ENCODE measurements at regions not wholly inside any gene's neighbourhood (a gene's known extent, or its start where the extent isn't known, plus 50 kb on each side); places are given as distances from the start of the nearest gene placed in this dataset.

DNA sequence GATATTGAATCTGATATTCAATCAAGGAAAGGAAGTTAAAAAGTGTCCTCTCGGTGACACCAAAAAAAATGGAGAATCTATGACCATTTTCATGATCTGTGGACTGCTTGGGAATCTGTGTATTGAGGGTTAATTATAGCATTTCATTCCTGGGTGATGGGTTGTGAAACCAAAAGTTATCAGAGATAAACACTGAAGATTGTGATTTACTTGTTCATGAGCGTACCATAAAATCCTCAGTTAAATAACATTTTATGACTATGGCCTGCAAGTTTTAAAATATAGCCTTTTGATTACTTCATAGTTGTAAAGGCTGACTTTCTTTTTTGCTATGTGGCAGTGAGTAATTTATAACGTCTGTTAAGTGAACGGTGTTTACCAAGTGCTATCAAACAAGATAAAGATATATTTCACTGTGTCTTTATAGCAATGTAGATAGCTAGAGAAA lies 267.9 kb upstream of the SEMA6A start:
- Mint-ChIP-seq H3K27me3 (no peaks in the 10 kb centered on the region), H3K9me3 (no peaks in the 10 kb centered on the region), H3K4me1 (no peaks in the 10 kb centered on the region), H3K27ac (no peak overlapping the region), H3K4me3 (no peak overlapping the region), H3K36me3 (no peaks in the 10 kb centered on the region)
- no peak for DNase-seq
- CTCF ChIA-PET: no interaction called here

GRCh38 chr5:116841734-116842133 lies 267.1 kb upstream of the SEMA6A start:
- no peaks in the 10 kb centered on the region for H3K27me3 Mint-ChIP-seq
- CTCF ChIA-PET: no interaction called here
- no peaks in the 10 kb centered on the region for H3K9me3 Mint-ChIP-seq
- no peak overlapping the region for H3K4me3 Mint-ChIP-seq
- no peak overlapping the region for H3K27ac Mint-ChIP-seq
- H3K4me1 Mint-ChIP-seq: no peaks in the 10 kb centered on the region
- no peak for DNase-seq
- no peaks in the 10 kb centered on the region for H3K36me3 Mint-ChIP-seq

GRCh38 chr5:116838011-116838536 lies 263.5 kb upstream of the SEMA6A start:
- Mint-ChIP-seq H3K36me3 (no peaks in the 10 kb centered on the region), H3K27me3 (no peaks in the 10 kb centered on the region), H3K4me1 (no peaks in the 10 kb centered on the region), H3K9me3 (no peaks in the 10 kb centered on the region), H3K27ac (no peak overlapping the region), H3K4me3 (no peak overlapping the region)
- CTCF ChIA-PET: no interaction called here
- no peak for DNase-seq

- CTCF ChIA-PET: interaction anchor here (0.6 kb wide), 1 partner anchor 106 kb away, joined by 3 read pairs; no protein-coding TSS in a partner anchor
- Mint-ChIP-seq H3K36me3 (no peaks in the 10 kb centered on the region), H3K27me3 (no peaks in the 10 kb centered on the region), H3K27ac (no peak overlapping the region), H3K4me3 (no peak overlapping the region), H3K9me3 (no peaks in the 10 kb centered on the region), H3K4me1 (no peaks in the 10 kb centered on the region)
- DNase-seq: no peak
Measured at GRCh38 chr5:116834796-116835515, 260.3 kb upstream of the SEMA6A start.

DNA sequence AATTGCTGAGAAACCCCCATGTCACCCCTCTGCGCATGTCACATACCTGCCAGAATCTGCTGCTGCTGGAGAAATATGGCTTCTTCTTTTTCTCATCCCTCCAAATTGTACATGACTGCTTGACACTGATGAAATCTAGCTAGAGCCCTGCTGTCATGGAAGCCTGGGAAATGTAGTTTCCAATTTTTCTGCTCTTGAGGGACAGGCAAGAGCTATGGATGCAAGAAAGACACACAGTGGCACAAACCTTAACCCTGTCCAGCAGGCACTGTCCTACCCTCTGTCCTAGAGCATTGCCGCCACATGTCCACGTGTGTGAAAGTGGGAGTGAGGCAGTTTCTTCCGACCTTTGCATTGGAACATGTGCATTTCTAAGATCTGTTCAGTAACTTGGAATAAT lies 255.5 kb upstream of the SEMA6A start:
- Mint-ChIP-seq H3K27me3 (no peaks in the 10 kb centered on the region), H3K4me3 (no peak overlapping the region), H3K36me3 (no peaks in the 10 kb centered on the region), H3K4me1 (no peaks in the 10 kb centered on the region), H3K9me3 (no peaks in the 10 kb centered on the region), H3K27ac (no peak overlapping the region)
- DNase-seq: no peak
- CTCF ChIA-PET: no interaction called here

GRCh38 chr5:116827078-116827477 lies 252.5 kb upstream of the SEMA6A start:
- H3K27me3 Mint-ChIP-seq: no peaks in the 10 kb centered on the region
- H3K36me3 Mint-ChIP-seq: no peaks in the 10 kb centered on the region
- DNase-seq: no peak
- CTCF ChIA-PET: no interaction called here
- no peak overlapping the region for H3K4me3 Mint-ChIP-seq
- H3K27ac Mint-ChIP-seq: no peak overlapping the region
- no peaks in the 10 kb centered on the region for H3K4me1 Mint-ChIP-seq
- H3K9me3 Mint-ChIP-seq: no peaks in the 10 kb centered on the region

- H3K27ac Mint-ChIP-seq: no peak overlapping the region
- H3K27me3 Mint-ChIP-seq: no peaks in the 10 kb centered on the region
- H3K36me3 Mint-ChIP-seq: no peaks in the 10 kb centered on the region
- H3K4me1 Mint-ChIP-seq: no peaks in the 10 kb centered on the region
- no peak for DNase-seq
- CTCF ChIA-PET: no interaction called here
- H3K4me3 Mint-ChIP-seq: no peak overlapping the region
- no peaks in the 10 kb centered on the region for H3K9me3 Mint-ChIP-seq
Measured at GRCh38 chr5:116825486-116825885, 250.9 kb upstream of the SEMA6A start.

DNA sequence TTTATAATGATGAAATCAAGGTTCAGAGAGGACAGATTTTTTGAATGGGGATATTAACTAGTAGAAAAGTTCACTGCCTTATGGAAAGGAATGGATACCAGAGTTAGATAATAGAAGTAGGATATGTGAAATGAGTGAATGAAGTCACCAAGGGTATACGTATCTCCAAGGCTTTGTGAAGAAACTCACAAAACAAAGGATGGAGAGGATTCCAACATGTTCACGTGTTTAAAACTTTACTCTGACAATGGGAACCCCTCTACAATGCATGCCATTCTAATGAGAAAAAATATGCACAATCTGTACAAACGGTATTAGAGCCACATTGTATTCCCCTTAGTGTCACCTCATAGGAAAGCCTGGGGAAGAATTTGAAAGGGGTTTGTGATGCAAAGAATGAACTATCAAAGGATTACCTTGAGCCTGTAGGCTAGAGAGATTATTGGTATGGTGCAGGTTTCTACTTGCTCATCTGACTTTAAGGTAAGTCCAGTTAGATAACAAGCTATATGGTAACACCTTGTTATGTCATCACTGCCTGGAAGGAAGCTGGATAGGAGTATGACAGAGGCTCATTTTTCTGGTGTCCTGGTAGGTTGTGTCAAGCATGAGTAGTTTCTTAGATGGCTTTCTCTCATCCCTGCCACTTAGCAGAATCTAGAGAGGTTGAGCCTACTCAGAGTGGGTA lies 250.3 kb upstream of the SEMA6A start:
- CTCF ChIA-PET: no interaction called here
- no peak overlapping the region for H3K27ac Mint-ChIP-seq

DNA sequence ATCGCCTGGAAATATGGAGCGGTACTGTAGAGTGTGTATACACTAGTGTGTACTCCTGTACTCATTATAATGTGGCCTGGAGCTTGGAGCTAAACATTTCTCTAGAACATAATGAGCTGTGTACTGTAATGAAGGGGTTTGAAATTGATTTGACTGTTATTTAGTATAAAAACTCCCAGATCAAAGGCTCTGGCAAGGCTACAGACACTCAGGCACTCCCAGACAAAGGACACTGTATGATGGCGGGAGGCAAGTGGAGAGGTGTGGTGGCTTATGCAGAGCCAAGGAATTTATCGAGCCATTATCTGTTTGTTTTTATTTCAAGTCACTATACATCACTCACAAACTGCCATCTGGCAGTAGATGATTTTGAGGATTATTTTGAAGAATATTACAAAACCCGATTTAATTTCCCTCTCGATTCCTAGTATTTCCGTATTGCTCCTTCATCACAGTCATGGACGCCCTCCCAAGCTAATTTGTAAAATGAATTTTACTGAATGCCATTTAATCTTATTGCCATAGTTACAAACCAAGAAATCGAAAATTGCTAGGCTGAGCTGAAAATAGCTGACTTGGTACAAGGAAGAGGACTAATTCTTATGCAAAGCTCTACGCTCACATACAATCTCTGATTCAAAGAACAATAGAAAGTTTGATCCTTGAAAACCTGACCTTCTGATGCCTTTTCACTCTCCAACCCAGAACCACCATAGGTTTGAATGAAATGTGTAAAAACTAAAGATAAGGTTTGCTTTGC lies 240.2 kb upstream of the SEMA6A start:
- no peak for DNase-seq
- no peak overlapping the region for H3K4me3 Mint-ChIP-seq

More for the DNA sequence above, 250.3 kb upstream of the SEMA6A start:
- H3K36me3 Mint-ChIP-seq: no peaks in the 10 kb centered on the region
- no peaks in the 10 kb centered on the region for H3K9me3 Mint-ChIP-seq
- H3K4me1 Mint-ChIP-seq: no peaks in the 10 kb centered on the region
- no peak overlapping the region for H3K4me3 Mint-ChIP-seq
- H3K27me3 Mint-ChIP-seq: no peaks in the 10 kb centered on the region
- no peak for DNase-seq

GRCh38 chr5:116813906-116814305 lies 239.3 kb upstream of the SEMA6A start:
- CTCF ChIA-PET: no interaction called here
- Mint-ChIP-seq H3K4me1 (no peaks in the 10 kb centered on the region), H3K4me3 (no peak overlapping the region), H3K27ac (no peak overlapping the region), H3K9me3 (no peaks in the 10 kb centered on the region), H3K36me3 (no peaks in the 10 kb centered on the region), H3K27me3 (no peaks in the 10 kb centered on the region)
- DNase-seq: no peak

More for the DNA sequence above, 240.2 kb upstream of the SEMA6A start:
- H3K4me1 Mint-ChIP-seq: no peaks in the 10 kb centered on the region
- CTCF ChIA-PET: no interaction called here
- no peaks in the 10 kb centered on the region for H3K27me3 Mint-ChIP-seq
- H3K27ac Mint-ChIP-seq: no peak overlapping the region
- no peaks in the 10 kb centered on the region for H3K9me3 Mint-ChIP-seq
- H3K36me3 Mint-ChIP-seq: no peaks in the 10 kb centered on the region

GRCh38 chr5:116813356-116813755 lies 238.7 kb upstream of the SEMA6A start:
- Mint-ChIP-seq H3K27me3 (no peaks in the 10 kb centered on the region), H3K4me3 (no peak overlapping the region), H3K4me1 (no peaks in the 10 kb centered on the region), H3K9me3 (no peaks in the 10 kb centered on the region), H3K36me3 (no peaks in the 10 kb centered on the region), H3K27ac (no peak overlapping the region)
- CTCF ChIA-PET: no interaction called here
- DNase-seq: no peak

- no peak overlapping the region for H3K27ac Mint-ChIP-seq
- no peaks in the 10 kb centered on the region for H3K27me3 Mint-ChIP-seq
Measured at GRCh38 chr5:116810951-116811350, 236.3 kb upstream of the SEMA6A start.

GRCh38 chr5:116806836-116807235 lies 232.2 kb upstream of the SEMA6A start:
- H3K4me1 Mint-ChIP-seq: no peaks in the 10 kb centered on the region
- H3K9me3 Mint-ChIP-seq: no peaks in the 10 kb centered on the region
- no peak overlapping the region for H3K4me3 Mint-ChIP-seq
- H3K27me3 Mint-ChIP-seq: no peaks in the 10 kb centered on the region
- H3K36me3 Mint-ChIP-seq: no peaks in the 10 kb centered on the region
- CTCF ChIA-PET: no interaction called here
- H3K27ac Mint-ChIP-seq: no peak overlapping the region
- DNase-seq: no peak

More at GRCh38 chr5:116810951-116811350, 236.3 kb upstream of the SEMA6A start:
- H3K9me3 Mint-ChIP-seq: no peaks in the 10 kb centered on the region
- DNase-seq: no peak
- no peaks in the 10 kb centered on the region for H3K4me1 Mint-ChIP-seq
- no peaks in the 10 kb centered on the region for H3K36me3 Mint-ChIP-seq
- CTCF ChIA-PET: no interaction called here
- H3K4me3 Mint-ChIP-seq: no peak overlapping the region

GRCh38 chr5:116799401-116799800 lies 224.8 kb upstream of the SEMA6A start:
- Mint-ChIP-seq H3K27ac (no peak overlapping the region), H3K4me1 (no peaks in the 10 kb centered on the region), H3K27me3 (no peaks in the 10 kb centered on the region), H3K9me3 (peaks cover 4% of the 10 kb centered on the region), H3K36me3 (no peaks in the 10 kb centered on the region), H3K4me3 (no peak overlapping the region)
- CTCF ChIA-PET: no interaction called here
- no peak for DNase-seq

Data from activated naive CD4-positive, alpha-beta T cell treated with anti-CD3 and anti-CD28 coated beads, Interleukin-2, amount 10 ng/mL, durations not matched to agents 7 days and 5 days (primary cell).